COLO668 (cell line): ENCODE measurements at regions not wholly inside any gene's neighbourhood (a gene's known extent, or its start where the extent isn't known, plus 50 kb on each side); places are given as distances from the start of the nearest gene placed in this dataset.

Source experiments
- DNase-seq: peaks from one replicate; lab custom pipeline; 2025; ENCODE audit not compliant: unreplicated experiment; lab: John Stamatoyannopoulos, UW

DNA sequence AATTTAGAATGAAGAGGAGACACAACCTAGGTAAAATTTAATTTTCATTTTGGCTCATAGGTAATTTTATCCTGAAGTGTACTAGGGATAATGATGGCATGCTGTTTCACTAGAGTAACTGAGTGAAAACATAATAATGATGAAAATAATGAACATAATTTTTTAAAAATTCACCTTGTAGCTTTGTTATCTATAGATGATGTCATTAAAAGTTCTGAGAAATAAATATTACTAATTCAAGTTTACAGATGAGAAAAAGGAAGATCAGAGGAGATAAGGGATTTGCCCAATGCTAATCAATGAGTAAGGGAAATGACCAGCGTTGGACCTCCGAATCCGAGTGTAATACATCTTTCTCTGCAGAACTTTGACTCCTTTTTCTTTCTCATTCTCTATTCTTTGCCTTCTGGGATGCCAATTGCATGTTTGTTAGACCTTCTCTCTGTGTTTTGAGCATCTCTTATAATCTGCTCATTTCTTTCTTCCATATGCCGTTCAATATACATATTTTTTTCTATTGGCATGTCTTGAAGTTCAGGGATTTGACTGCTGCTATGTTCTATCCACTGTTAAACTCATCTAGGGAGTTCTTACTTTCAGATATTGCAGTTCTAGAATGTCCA is 186.5 kb downstream of the SNX19 start:
- no peak for DNase-seq

DNA sequence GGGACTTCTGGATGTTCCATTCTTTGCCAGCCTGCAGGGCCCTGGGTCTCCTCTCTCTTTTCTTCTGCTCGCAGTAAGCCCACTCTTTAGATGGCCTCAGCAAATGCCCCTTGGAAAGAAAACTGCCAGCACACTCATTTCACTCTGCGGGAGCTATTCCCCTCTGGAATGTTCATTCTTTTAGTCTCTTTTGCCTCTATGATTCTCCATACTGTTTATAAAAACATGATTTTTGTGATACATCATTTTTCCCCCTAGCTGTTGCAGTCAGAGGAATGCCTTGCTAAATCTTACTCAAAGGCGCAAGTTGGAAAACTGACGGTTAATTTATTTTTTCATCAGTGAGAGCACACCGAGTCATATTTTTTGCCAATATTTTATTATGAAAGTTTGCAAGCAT is 184.9 kb downstream of the SNX19 start:
- DNase-seq: no peak

DNA sequence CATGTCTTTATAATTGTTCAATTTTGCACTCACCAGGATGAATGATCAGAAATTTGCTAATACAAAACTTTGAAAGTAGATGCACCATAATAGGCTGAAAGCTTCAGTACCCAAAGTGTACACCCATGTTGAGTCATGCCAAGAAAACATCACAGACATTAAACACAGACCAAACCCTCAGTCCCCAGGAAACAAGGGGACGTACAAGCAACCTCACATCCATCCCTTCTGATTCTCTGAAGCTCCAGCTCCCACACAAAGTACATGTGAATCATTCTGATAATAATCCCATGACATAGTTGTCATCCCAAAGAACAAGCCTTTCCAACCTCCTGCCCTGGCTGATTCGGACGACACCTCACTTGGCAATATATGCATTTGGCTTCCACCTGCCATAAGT is 183.8 kb downstream of the SNX19 start:
- no peak for DNase-seq

DNA sequence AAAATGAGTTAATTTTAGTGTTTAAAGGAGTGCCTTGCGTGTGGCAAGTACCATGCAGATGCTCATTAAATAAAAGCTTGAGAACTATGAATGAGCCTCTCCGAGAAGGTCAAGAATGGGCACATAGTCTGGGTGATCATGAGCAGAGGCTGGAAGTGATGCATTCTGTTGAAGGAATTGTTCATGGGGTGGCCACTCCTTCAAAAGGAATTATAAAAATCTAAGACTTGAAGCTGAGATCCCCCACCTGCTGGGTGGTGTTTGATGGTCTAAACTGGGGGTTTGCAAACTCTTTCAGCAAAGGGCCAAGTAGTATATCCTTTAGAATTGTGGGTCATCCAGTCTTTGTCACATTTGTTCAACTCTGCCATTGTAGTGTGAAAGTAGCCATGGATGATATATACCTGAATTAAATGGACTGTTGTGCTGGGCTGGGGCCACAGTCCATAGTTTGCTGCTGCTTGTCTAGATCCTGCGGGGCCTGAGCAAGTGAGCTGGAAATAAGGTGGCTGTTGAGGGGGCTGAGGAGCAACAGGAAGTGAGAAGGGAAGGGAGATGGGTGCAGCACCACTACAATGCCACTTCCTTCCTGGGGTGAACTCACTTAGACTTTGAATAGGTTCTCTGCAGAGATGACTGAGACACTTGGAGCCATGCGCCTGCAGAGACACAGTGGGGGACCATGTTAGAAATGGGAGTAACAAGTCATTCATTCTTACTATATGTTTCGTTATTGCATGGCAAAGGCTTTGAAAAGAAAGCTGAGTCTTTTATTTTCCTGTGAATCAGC is 179.0 kb downstream of the SNX19 start:
- DNase-seq: no peak

DNA sequence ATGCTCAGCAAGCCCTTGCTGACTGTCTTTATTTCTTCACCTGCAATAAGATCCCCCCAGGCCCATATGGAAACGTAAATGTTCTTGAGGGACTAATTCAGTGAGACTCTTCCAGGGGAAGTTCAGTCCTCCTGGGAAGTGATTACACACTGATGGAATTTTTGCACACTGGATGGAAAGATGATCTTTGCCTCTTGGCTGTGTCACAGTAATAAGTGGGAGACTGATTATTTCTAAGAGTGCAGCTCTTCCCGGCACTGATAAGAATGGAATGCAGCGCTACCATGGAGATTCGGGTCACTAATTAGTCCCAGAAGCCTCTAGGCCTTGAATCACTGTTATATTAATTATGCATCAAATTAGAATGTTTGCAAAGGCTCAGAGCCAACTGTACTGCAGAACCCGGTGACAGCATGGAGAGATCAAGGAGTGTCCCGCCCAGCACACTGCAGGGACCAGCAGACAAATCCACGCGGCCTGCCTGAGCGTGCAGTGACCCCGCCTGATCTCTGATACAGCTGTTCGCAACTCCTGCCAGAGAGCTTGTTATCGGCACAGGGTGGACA is 178.3 kb downstream of the SNX19 start:
- no peak for DNase-seq

DNA sequence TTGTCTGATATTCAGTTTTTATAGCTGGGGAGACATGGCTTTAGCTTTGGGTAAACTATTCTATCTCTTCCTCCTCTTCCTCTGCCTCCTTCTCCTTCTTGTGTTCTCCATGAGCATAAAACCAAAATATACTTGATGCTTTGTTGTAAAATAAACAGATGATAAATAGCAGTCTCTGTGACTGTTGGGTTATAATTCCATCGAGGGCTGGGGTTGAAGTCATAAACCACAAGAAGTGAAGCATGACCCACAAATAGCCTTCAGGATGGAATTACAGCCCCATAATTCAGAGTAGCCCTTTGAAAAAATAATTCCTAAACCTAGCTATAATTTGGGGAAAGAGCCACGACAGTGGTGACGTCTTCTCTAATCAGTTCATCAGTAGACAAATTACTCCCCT is 177.7 kb downstream of the SNX19 start:
- no peak for DNase-seq

DNA sequence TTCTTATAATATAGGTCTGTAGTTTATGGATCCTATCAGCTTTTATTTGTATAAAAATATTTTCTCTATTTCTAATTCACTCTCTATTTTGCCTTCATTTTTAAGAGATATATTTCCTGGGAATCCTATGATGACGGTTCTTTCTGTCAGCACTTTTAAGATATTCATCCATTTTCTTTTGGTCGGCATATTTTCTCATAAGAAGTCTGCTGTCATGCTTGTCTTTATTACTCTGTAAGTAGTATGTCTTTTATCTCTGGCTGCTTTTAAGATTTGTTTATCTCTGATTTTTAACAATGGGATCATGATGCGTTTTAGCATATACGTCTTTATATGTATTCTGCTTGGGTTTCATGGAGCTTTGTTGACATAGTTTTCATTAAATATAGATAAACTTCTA is 175.5 kb downstream of the SNX19 start:
- DNase-seq: no peak

DNA sequence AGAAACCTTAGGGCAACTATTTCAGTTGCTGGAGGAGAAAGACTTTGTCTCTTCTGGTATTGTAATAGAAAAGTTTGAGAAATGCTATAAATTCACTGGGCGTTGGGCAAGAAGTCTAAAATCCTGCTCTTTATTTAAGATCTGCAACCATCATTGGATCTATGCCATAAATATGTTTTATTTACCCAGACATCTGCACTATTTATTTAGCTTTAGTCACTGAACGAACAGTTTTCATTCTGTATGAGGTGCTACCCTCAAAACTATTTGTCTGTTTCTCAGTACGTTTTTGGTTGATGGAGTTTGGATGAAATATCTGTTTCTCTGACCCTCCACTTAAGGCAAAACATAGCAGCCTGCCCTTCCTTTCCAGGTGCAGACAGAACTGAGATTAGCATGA is 171.5 kb downstream of the SNX19 start:
- no peak for DNase-seq

DNA sequence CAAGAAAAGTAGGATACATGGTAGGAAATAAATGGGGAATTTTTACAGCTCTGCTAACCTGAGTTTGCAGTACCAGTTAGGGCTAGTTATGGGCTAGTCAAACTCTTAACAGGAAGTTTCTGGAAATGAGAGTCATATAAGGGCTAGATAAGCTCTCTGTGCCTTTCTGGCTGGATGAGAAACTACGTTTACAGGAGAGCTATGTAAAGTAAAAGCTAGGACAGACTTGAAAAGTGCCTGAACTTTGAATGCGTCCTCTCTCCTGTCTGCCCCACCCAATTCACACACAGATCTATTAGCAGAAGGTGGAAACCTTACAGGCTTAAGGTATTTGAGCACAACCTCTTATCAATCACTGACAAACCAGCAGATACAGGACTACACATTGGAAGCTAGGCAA is 167.1 kb downstream of the SNX19 start:
- DNase-seq: no peak

DNA sequence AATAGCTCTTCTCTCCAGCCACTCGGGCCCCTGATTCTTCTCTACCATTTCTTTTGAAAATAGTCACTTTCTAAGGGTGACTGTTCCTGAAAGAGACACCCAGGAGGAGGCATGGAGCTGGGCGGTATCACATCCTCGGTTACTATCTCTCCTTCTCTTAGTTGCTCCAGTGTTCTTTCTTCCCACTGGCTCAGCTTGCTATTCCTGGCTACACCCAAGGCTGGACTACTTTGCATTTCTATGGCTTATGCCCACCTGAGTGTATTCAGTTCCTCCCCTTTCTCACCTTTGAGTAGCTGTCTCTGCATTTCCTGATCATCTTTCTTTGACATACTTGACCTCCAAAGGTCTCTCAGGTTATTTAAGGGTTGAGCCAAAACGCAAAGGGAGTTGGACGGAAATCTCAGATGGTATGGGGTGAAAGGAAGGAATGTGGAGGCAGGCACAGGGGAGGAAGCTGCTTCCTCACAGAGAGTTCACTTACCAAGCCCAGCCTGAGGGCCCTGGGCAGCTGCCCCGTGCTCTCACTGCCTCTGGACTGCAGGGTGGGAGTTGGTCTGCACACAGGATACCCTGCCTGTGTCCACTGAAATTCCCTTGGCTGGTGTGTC is 155.7 kb downstream of the SNX19 start:
- DNase-seq: no peak

DNA sequence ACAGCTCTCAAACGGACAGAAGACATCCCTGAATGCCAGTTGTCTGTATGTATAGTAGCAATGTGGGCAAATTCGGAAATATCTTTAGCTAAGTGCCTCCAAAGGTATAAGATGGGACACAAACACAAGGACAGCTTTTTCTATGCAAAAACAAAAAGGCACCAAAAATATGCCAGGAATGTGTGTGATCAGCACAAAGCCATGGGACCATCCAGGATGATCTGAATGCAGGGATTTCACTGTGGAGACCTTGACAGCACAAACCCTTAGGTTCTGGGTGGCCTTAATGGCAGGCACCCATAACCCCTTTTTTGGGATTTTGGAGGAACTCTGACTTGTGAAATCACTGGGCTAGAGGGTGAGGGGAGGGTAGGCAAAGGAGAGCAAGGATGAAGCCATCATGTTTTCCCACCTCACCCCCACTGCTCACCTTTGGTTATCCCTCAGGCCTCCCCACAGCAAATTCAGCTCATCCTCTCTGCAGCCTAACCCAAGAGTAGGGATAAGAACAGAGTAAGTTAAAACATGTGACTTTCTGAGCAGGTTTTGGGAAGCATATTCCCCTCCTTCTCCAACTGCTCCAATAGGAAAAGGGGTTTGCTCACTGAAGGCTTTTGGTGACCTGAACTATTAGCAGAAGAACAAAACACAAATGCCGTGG is 154.6 kb downstream of the SNX19 start:
- no peak for DNase-seq

DNA sequence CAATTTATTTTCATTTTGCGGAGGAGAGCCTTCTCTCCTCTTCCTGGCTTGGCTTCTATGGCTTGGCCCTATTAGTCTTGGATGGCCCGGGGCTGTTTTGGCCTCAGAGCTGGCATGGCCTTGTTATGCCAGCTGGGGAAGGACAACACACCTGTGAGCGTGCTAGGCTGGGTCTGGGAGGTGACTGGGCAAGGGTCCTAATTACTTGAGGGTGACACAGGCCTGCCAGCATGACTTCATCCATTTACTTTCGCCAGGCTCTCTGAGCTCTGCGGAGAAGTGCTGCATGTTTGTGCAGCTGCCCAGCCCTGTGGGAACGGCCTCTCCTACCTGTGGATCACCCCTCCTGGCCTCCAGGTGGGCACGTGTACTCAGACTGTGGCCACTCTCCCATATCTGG is 153.6 kb downstream of the SNX19 start:
- peak; percentile 94 for DNase-seq

DNA sequence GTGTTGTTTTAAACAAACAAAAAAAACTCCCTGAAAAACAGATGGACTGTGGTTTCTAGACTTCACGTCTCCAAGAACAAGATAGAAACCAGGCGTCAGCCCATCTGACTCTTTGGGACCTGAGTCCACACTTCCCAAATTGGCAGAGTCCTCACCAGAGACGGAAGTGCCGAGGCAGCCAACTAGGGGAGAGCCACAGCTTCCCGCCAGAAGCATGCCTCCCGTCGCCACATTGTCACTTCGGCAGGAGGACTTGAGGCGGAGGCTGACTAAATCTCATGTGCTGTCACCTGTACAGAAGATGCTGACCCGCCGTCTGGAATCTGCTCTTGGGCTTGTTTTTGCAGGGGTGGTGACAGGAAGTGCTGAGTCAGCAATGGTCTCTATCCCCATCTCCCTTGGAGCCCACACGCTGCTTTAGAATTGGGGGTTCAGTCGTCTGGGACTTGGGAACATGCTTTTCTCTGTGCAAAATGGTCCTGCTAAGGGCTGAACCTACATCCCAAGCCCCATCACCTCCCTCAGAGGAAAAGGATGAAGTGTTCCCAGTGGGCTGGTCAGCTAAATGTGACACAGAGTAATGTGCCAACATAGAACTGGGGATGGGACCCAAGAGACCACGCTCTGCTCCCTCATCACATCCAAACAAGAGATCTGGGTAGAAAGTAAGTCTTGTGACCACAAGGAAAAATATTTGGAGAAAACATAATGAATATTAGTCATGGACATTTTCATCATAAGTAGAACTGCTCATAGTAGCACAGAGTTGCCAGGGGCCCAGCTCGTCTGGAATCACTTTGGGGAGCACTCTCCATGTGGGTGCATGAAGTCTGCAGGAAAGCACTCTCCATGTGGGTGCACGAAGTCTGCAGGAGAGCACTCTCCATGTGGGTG is 152.9 kb downstream of the SNX19 start:
- DNase-seq: peak; percentile 55

DNA sequence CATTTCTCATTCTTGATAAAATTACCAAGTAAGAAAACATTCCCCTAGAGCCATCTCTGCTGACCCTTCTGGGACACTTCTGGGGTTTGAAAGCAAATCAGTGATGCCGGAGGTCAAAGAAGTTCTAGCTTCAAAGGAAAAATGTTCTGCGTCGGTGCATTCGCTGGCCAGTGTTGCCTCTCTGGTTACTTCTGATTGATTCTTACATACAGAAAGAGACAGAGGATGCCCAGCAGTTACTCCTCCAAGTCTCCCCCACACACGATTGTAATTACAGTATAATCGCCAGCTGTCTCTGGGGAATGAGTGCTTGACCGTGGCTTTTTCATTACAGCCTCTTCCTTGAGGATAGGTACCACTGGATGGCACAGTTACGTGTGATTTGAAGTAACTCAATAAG is 150.9 kb downstream of the SNX19 start:
- no peak for DNase-seq

DNA sequence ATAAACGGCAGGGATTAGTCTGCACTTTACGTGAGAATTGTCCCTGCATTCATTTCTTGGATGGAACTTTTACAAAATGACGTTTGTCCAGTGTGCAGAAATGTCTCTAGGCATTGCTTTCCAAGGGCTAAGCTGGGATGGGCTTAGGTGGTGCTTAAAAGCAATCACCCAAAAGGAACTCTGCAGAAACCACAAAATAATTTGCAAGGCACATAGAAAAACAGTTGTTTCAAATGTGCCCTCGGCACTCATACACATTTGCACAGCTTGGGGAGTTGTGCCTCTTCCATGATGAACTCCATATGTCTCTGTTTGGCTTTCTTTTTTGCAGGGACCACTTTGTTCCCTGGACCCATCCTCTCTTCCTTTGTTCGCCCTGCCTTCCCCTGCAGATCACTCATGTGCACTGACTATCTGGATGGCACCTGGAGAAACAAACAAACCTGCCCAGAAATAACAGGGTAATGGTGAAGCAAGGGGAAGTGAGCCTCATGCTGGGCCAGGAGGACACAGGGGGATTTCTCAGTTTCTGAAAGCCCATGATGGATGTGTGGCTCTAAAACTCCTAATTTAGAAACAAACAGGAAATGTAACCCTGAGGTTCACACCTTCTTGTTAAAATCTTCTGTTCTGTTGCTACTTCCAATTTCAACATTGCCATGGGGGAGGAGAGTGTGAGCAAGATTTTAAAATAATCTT is 150.2 kb downstream of the SNX19 start:
- DNase-seq: no peak

DNA sequence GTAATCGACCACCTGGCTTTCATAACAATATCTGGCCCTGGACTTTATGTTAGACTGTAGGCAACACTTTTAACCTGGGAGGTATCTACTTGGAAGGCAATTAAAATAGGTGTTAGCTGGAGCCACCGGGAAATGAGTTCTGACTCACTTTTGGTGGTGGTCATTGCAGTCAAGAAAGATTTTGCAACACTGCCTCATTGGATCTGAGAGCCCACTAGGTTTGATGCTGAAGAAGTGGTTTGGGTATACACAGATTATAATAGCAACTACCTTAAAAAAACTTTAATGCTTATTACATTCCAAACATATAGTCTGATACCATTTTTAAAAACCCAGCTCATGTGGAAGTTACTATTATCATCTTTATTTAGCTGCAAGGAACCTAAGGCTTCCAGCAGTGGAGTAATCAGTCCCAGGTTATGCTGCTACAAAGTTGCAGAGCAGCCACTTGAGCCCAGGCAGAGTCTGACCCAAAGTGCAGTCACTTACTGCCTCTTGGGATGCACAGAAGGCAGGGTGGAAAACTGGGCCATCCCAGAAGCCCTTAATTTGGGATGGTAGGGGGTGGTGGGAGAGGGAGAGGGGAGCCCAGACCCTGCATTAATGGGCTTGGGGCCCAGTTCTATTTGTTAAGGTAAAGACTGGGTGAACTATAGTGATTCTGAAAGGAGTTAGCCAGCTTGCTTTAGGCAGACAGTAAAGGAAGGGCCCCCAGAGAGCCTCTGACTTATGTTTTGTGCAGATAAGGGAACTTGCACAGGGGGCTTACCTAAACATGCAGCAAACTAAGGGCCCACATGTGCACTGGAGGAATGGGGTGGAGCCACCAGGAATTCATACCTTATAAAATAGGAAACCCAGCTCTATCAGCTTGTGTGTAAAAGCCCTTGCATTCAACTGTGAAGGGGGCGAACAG is 149.4 kb downstream of the SNX19 start:
- no peak for DNase-seq

DNA sequence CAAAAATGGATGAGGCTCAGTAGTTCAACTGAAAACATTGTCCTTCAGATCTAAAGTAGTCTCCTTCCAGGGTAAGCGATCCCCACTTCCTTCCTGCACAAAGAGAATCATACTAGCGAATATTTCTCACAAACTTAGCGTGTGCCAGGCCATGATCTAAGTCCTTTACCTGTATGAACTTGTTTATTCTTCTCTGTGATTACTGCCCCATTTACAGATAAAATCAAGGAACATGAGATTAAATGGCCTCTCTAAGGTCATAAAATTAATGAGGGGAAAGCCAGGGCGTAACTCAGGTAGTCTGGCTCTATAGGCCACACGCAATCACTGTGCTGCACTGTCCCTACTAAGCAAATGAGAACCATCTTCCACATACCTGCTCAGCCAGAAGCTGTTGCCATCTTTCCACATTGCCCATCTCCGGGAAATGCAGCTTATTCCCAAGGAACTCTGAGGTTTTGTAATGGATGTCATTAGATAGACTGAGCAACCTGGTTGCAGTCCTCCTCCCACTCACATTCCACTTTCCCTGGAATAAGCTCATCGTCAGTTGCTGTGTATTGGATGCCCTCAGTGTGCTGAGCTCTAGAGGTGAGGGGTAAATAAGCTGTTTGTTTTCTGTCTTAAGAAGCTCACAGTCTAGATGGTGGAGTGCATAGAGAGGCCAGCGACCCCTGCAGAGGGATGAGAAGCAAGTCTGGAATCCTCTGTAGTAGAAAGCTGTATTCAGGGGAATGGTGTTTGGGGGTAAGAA is 146.3 kb downstream of the SNX19 start:
- no peak for DNase-seq

DNA sequence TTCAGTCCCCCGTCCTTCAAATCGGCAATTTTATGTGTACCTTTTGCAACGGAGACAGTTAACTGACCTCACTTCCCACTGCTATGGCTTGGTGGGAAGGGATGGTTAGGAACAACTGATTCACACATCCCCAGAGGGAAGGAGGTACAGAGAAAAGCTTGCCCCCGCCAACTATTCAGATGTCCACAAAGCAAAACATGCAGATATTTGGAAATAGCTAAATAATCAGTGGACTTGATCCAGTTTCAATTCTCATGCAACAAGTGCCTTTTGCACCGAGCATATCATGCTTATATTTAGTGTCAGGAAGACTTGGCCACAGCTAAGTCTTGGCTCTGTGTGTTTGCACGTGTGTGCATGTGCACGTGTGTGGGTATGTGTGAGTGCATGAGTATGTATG is 144.6 kb downstream of the SNX19 start:
- DNase-seq: no peak
